ENCODE measurements at regions not wholly inside any gene's neighbourhood (a gene's known extent, or its start where the extent isn't known, plus 50 kb on each side); places are given as distances from the start of the nearest gene placed in this dataset.
"Not testable (repeated sequence)": the region's sequence is repeated elsewhere in the genome, so short reads cannot be mapped to it uniquely, and the experiment has no call there.

DNA sequence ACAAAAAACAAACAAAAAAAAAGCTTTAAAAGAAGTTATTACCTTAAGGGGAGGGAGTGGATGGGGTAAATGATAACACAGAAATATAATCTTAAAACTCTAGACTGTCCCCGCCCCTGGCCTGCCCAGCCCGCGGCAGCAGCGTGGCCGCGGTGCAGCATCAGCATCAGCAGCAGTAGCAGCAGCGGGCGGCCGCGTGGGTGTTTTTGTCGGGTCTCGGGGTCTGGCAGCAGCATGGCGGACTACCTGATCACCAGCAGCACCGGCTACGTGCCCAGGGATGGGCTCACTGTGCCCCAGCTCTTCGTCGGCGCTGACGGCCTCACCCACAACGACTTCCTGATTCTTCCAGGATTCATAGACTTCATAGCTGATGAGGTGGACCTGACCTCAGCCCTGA lies 80.0 kb upstream of the ANKRD28 start:
- Histone ChIP-seq H3K9me3 (ENCODE audit: control insufficient read depth, low read length) (no peaks in the 10 kb centered on the region), H3K4me3 (ENCODE audit: low read length) (no peak overlapping the region), H3K36me3 (ENCODE audit: control insufficient read depth, insufficient read depth, low read length) (no peaks in the 10 kb centered on the region), H3K27ac (ENCODE audit: low read depth, low read length) (no peak overlapping the region), H3K9ac (ENCODE audit: extremely low read depth, low read length, poor library complexity, severe bottlenecking) (no peak overlapping the region), H3K4me1 (ENCODE audit: control insufficient read depth, insufficient read depth, low read length) (no peaks in the 10 kb centered on the region), H3K27me3 (ENCODE audit: control insufficient read depth, insufficient read depth, low read length, poor library complexity, severe bottlenecking) (no peaks in the 10 kb centered on the region)
- peaks cover 4% of the 10 kb centered on the region for H3K4me1 Mint-ChIP-seq
- peaks cover 14% of the 10 kb centered on the region for H3K36me3 Mint-ChIP-seq (ENCODE audit: low read depth)
- H3K9me3 Mint-ChIP-seq, result no peaks in the 10 kb centered on the region
- H3K4me3 Mint-ChIP-seq, result no peak overlapping the region
- TF ChIP-seq, protein P1, sequence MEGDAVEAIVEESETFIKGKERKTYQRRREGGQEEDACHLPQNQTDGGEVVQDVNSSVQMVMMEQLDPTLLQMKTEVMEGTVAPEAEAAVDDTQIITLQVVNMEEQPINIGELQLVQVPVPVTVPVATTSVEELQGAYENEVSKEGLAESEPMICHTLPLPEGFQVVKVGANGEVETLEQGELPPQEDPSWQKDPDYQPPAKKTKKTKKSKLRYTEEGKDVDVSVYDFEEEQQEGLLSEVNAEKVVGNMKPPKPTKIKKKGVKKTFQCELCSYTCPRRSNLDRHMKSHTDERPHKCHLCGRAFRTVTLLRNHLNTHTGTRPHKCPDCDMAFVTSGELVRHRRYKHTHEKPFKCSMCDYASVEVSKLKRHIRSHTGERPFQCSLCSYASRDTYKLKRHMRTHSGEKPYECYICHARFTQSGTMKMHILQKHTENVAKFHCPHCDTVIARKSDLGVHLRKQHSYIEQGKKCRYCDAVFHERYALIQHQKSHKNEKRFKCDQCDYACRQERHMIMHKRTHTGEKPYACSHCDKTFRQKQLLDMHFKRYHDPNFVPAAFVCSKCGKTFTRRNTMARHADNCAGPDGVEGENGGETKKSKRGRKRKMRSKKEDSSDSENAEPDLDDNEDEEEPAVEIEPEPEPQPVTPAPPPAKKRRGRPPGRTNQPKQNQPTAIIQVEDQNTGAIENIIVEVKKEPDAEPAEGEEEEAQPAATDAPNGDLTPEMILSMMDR (conservative IDR thresholded peaks at IDR 0.05), result no peak
- no peaks in the 10 kb centered on the region for H3K27me3 Mint-ChIP-seq (ENCODE audit: insufficient read depth)
- H3K27ac Mint-ChIP-seq, result no peak overlapping the region
- WGBS, 2 experiments (ENCODE audit: insufficient coverage in 1 of 2, insufficient read length in 1 of 2), result 96 to 100% methylated on average over 20 of the region's 20 CpGs
- DNase-seq, result no peak

DNA sequence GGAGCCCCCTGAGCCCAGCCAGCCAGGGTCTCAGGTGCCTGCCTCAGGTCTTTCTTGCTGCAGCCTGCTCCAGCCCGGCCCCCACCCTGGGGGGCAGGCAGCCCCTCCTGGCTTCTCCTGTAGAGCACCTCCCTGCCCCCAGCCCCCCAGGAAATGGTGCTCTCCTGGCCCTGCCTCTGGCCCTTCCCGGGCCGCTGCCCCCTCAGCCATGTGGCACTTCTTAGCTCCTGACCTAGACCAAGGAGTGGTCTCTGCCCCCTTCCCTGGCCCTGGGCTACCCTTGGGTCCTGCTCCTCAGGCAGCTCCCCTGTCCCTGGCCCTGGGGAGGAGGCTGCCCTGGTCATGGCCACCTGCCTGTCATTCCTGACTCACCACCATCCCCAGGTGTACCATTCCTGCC lies 82.0 kb upstream of the ANKRD28 start:
- H3K4me1 ChIP-seq (ENCODE audit: control insufficient read depth, insufficient read depth, low read length); H3K27ac Mint-ChIP-seq; H3K4me1 Mint-ChIP-seq; H3K9me3 Mint-ChIP-seq; H3K27me3 Mint-ChIP-seq (ENCODE audit: insufficient read depth); H3K36me3 ChIP-seq (ENCODE audit: control insufficient read depth, insufficient read depth, low read length); H3K4me3 Mint-ChIP-seq; DNase-seq; H3K9ac ChIP-seq (ENCODE audit: extremely low read depth, low read length, poor library complexity, severe bottlenecking); H3K4me3 ChIP-seq (ENCODE audit: low read length); H3K9me3 ChIP-seq (ENCODE audit: control insufficient read depth, low read length); H3K27me3 ChIP-seq (ENCODE audit: control insufficient read depth, insufficient read depth, low read length, poor library complexity, severe bottlenecking); H3K27ac ChIP-seq (ENCODE audit: low read depth, low read length): not testable (repeated sequence)
- H3K36me3 Mint-ChIP-seq (ENCODE audit: low read depth), result peaks cover 14% of the 10 kb centered on the region
- WGBS, 2 experiments (ENCODE audit: insufficient coverage in 1 of 2, insufficient read length in 1 of 2), result 71 to 89% methylated on average over 1 to 3 of the region's 3 CpGs

DNA sequence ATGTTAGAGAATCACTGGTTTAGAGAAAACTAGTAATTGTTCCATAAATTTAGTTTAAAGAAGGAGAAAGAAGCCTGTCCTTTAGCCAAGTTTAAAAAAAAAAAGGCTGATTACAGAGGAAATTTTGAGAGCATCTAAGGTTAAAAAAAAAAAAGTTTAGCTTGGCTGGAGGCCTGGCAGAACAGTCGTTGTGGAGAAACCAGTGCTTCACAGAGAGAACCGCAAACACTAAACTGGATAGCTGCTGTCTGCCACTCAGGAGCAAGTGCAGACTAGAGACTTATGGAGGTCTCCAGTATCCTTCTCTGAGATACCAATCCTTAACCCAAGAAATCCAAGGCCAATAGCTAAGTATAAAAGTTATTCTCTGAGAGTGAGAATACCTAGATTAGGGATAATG lies 84.8 kb upstream of the ANKRD28 start:
- H3K4me1 ChIP-seq (ENCODE audit: control insufficient read depth, insufficient read depth, low read length), result no peaks in the 10 kb centered on the region
- no peak overlapping the region for H3K4me3 ChIP-seq (ENCODE audit: low read length)
- H3K27ac Mint-ChIP-seq, result no peak overlapping the region
- H3K27ac ChIP-seq (ENCODE audit: low read depth, low read length), result no peak overlapping the region
- H3K4me1 Mint-ChIP-seq, result no peaks in the 10 kb centered on the region
- H3K27me3 Mint-ChIP-seq (ENCODE audit: insufficient read depth), result peaks cover 2% of the 10 kb centered on the region
- H3K9me3 Mint-ChIP-seq, result peaks cover 3% of the 10 kb centered on the region
- H3K9ac ChIP-seq (ENCODE audit: extremely low read depth, low read length, poor library complexity, severe bottlenecking), result no peak overlapping the region
- H3K36me3 Mint-ChIP-seq (ENCODE audit: low read depth), result peaks cover 14% of the 10 kb centered on the region
- DNase-seq, result no peak
- H3K4me3 Mint-ChIP-seq, result no peak overlapping the region
- WGBS, 2 experiments (ENCODE audit: insufficient coverage in 1 of 2, insufficient read length in 1 of 2), result 86 to 94% methylated on average over 2 of the region's 2 CpGs
- no peaks in the 10 kb centered on the region for H3K27me3 ChIP-seq (ENCODE audit: control insufficient read depth, insufficient read depth, low read length, poor library complexity, severe bottlenecking)
- TF ChIP-seq, protein P1 (conservative IDR thresholded peaks at IDR 0.05), result no peak
- H3K36me3 ChIP-seq (ENCODE audit: control insufficient read depth, insufficient read depth, low read length), result no peaks in the 10 kb centered on the region
- no peaks in the 10 kb centered on the region for H3K9me3 ChIP-seq (ENCODE audit: control insufficient read depth, low read length)

DNA sequence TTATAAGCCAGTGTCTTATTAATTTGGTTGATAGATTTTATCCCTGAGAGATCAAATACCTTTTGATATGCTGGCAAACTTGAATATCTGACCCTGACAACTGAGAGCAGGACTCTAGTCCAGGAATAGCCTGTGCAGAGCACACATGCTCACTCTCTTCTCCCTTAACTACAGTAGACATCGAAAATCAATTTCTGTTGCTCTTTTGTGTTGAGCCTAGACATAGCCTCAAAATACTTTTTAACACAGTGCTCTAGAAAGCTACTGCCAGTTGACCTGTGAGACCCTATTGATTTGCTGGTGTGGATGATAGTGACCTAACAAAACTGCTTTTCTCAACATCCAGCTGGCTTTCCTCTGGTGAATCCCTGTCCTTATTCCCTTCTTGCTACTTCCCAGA lies 86.4 kb upstream of the ANKRD28 start:
- Histone ChIP-seq H3K9me3 (ENCODE audit: control insufficient read depth, low read length) (no peaks in the 10 kb centered on the region), H3K36me3 (ENCODE audit: control insufficient read depth, insufficient read depth, low read length) (no peaks in the 10 kb centered on the region), H3K4me1 (ENCODE audit: control insufficient read depth, insufficient read depth, low read length) (no peaks in the 10 kb centered on the region), H3K4me3 (ENCODE audit: low read length) (no peak overlapping the region), H3K27ac (ENCODE audit: low read depth, low read length) (no peak overlapping the region), H3K27me3 (ENCODE audit: control insufficient read depth, insufficient read depth, low read length, poor library complexity, severe bottlenecking) (no peaks in the 10 kb centered on the region), H3K9ac (ENCODE audit: extremely low read depth, low read length, poor library complexity, severe bottlenecking) (no peak overlapping the region)
- Mint-ChIP-seq H3K9me3 (peaks cover 3% of the 10 kb centered on the region), H3K27ac (no peak overlapping the region), H3K36me3 (ENCODE audit: low read depth) (peaks cover 2% of the 10 kb centered on the region), H3K4me3 (no peak overlapping the region), H3K4me1 (no peaks in the 10 kb centered on the region), H3K27me3 (ENCODE audit: insufficient read depth) (peaks cover 2% of the 10 kb centered on the region)
- TF ChIP-seq, protein P1 (conservative IDR thresholded peaks at IDR 0.05), result no peak
- WGBS, 2 experiments (ENCODE audit: insufficient coverage in 1 of 2, insufficient read length in 1 of 2), result 80% methylated on average over 1 of the region's 1 CpG; no CpG with 5 or more reads in 1 of the 2 experiments
- no peak for DNase-seq

Measured in endodermal cell (in vitro differentiated cells).